ENCODE measurements at regions not wholly inside any gene's neighbourhood (a gene's known extent, or its start where the extent isn't known, plus 50 kb on each side); places are given as distances from the start of the nearest gene placed in this dataset.

- no peak for TF ChIP-seq EZH2 (IDR thresholded peaks at IDR 0.05; ENCODE audit: low read length, unreplicated experiment)
- TF ChIP-seq CTCF (conservative IDR thresholded peaks at IDR 0.05; ENCODE audit: low read depth, low read length) = 0 out of 2 replicates have a peak, but pooled peaks have one; percentile 15
Measured at GRCh38 chr10:33047655-33048054, 89.6 kb upstream of the ITGB1 start.
